T-helper 1 cell (primary cell): ENCODE measurements at regions not wholly inside any gene's neighbourhood (a gene's known extent, or its start where the extent isn't known, plus 50 kb on each side); places are given as distances from the start of the nearest gene placed in this dataset.

ENCODE experiments used
- DNase-seq, 5 donors: peaks; one replicate each; pipeline ENCODE4 v3.0.0-alpha.2; 2012 to 2020

DNA sequence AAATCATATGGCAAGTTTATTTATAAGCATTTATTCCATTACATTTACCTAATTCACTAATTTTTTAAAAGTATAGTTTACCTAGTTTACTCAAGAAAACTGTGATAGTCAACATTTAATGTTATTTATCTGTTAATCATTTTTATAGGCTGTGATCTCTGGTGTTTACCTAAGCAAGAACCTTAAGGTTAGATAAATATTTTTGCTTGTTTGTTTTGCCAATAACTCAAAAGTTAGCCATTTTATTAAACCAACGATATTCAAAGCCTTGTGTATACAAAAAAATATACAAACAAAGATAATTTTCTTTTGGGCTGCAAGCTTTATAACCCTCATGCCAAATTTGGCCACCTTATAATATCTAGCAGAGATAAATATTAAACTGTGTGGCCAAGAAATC is 157.3 kb downstream of the SLCO1B3 start:
- DNase-seq = no peak

DNA sequence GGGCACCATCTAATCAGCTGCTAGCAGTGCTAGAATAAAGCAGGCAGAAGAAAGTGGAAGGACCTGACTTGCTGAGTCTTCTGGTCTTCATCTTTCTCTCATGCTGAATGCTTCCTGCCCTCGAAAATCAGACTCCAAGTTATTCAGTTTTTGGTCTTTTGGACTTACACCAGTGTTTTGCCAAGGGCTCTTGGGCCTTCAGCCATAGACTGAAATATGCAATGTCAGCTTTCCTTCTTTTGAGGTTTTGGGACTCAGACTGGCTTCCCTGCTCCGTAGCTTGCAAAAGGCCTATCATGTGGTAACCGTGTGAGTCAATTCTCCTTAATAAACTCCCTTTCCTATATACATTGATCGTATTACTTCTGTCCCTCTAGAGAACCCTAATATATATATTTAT is 159.3 kb downstream of the SLCO1B3 start:
- DNase-seq = no peak

DNA sequence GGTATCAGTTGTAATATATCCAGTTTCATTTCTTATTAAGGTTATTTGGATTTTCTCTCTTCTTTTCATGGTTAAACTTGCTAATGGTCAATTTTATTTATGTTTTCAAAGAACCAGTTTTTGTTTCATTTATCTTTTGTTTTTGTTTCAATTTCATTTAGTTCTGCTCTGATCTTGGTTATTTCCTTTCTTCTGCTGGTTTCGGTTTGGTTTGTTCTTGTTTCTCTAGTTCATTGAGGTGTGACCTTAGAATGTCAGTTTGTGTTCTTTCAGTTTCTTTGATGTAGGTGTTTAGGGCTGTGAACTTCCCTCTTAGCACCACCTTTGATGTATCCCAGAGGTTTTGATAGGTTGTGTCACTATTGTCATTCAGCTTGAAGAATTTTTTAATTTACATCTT is 145.6 kb upstream of the SLCO1B1 start:
- peak in 1 of 5 donors; percentile 14 for DNase-seq

DNA sequence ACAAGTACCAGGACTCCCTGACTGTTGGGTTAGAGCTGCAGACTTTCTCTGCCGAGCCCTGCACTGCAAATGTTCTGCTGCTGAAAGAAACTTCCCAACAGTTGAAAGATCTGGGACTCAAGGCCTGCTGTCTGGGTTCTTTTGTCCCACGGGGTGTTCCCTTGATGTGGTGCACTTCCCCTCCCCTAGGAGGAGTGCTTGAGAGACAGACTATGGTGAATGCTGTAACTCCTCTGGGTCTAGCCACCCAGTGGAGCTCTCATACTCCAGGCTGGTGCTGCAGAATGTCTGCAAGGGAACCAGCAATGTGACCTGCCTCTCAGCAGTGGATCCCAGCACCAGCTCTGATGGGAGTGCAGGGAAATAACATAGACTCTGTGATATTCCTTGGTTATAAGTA is 129.2 kb upstream of the SLCO1B1 start:
- no peak for DNase-seq

DNA sequence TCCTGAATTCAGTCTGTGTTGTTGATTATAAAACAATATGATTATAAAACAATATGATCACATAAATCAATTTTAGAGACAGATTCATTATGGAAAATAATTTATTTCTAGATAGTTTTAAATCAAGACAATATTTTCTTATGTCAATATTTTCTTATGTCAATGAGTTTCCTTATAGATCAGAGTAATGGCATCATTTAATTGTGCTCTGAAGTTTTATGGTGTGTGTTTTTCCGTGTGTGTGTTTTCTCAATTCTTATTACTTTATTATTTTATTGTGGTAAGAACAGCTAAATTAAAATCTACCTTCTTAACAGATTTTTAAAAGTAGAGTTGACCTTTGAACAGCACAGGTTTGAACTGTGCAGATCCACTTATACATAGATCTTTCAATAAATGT is 105.3 kb upstream of the SLCO1B1 start:
- DNase-seq = no peak

DNA sequence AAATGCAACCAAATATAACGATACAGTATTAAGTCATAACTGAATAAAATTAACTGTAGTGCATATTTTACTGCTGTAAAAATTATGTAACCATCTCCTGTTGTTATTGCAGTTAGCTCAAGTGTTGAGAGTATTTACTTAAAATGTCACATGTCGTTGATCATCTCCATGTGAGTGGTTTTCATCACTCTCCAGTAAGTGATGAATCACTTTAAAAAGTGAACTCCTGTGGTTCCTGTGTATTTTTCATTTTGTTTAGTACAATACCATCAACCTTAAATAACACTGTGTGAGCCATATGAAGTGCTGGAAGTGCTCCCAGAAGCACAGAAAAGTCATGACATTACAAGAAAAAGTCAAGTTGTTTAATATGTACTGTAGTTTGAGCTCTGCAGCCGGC is 104.7 kb upstream of the SLCO1B1 start:
- no peak for DNase-seq

DNA sequence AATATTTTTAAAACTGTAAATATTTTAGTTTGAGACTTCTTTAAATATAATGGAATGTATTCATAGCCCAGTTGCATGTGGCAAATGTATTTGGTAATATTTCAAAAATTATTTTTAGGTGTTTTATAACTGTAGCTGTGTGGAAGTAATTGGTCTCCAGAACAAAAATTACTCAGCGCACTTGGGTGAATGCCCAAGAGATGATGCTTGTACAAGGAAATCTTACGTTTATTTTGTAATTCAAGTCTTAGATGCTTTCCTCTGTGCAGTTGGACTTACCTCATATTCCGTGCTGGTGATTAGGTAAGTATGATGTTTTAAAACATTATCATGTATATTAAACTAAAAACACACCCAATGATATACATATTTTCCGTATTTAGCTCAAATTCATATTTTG is 76.7 kb upstream of the SLCO1B1 start:
- DNase-seq = no peak

DNA sequence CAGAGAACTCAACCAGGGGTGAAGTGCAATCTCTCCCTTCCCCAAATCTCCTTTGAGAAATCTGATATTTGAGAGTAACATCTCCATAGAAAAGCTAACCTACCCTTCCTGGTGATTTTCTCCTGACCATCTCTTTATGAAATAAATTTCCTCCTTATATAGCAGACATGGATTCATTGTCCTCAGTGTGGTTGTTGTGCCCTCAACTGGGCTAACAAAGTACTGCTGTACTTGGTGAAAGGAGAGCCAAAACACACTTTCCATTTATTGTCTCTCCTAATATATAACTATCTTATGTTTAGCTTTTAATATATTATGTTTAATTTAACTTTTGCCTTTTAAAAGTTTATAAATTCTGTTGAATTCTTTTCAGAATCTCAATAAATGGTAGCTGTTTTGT is 65.1 kb upstream of the SLCO1B1 start:
- DNase-seq = no peak

DNA sequence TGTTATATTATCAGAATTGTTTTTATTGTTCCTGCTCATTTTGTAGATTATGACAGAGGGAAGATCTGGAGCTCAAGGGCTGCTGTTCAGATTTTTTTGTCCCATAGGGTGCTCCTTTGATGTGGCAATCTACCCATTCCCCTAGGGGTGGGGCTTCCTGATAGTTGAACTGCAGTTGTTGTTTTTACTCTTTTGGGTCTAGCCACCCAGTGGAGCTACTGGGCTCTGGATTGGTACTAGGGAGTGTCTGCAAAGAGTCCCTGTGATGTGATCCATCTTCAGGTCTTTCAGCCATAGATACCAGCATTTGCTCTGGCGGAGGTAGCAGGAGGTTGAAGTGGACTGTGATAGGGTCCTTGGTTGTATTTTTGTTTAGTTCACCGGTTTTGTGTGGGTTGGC is 57.9 kb upstream of the SLCO1B1 start:
- DNase-seq = no peak

DNA sequence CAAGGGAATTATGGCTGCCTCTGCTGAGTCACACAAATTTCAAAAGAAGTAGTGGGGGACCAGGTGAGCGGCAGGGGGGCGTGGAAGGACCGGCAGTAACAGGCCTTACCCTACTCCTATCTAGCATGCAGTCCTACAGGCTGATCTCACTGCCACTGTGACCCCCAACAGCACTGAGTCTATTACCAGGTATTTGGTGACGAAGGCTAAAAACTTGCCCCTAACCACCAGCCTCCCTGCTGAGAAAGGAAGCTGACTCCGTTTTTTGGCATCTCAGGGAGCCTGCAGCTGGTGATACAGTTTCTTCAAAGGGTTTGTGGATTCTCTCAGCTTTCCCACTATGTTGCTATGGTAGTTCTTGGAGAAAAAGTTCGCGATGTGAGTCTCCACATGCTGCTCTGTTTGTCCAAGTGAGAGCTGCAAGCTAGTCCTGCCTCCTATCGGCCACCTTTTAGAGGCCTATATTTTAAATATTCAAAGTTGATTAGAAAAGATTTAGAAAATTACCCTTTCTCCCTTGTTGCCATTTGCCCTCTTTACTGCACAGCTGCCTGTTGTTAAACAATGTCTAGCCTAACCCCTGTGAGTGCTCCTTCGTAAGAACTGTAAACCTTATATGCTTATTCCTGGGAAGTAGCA is 57.1 kb upstream of the SLCO1B1 start:
- no peak for DNase-seq
